ENCODE measurements at regions not wholly inside any gene's neighbourhood (a gene's known extent, or its start where the extent isn't known, plus 50 kb on each side); places are given as distances from the start of the nearest gene placed in this dataset.

- intact Hi-C loops (cut with DNase I), result no loop called here
- DNase-seq (ENCODE audit: low spot score), result no peak
These were observed 60.0 kb upstream of the BRD7 start for GRCh38 chr16:50428742-50429141.

DNA sequence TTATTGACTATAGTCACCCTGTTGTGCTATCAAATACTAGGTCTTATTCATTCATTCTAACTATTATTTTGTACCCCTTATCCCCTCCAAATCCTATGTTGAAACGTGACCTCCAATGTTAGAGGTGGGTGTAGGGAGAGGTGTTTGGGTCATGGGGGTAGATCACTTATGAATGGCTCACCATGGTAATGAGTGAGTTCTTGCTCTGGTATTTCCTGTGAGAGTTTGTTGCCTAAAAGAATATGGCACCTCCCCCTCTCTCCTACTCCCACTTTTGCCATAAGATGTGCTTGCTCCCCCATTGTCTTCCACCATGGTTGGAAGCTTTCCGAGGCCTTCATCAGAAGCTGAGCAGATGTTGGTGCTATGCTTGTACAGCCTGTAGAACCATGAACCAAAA, 59.3 kb upstream of the BRD7 start:
- intact Hi-C loops (cut with DNase I), result no loop called here
- no peak for DNase-seq (ENCODE audit: low spot score)

- no peak for DNase-seq (ENCODE audit: low spot score)
- intact Hi-C loops (cut with DNase I), result no loop called here
These were observed 58.3 kb upstream of the BRD7 start for GRCh38 chr16:50427107-50427506.

DNA sequence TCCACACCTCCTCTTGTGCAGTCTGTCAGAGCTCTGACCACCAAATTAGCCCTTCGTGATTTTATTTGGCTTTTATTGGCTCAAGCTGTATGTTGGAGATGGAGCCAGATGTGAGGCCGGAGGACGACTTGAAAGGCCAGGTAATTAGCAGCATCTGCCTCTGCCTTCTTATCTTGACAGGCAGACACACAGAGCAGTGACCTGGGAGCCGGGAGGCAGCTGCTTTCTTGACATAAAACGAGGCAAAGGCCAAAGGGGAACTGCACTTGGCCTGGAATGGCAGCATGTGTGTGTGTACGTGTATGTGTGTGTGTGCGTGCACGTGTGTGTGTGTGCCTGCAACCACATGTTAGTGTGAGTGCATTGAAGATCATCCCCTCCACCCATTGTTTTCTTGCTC, 56.9 kb upstream of the BRD7 start:
- intact Hi-C loops (cut with DNase I), result loop anchor here in 1 of 2 donors (1.0 kb wide), 1 partner anchor 52 kb away; no protein-coding TSS in a partner anchor
- no peak for DNase-seq (ENCODE audit: low spot score)

- intact Hi-C loops (cut with DNase I), result loop anchor here in 1 of 2 donors (1.0 kb wide), 1 partner anchor 52 kb away; no protein-coding TSS in a partner anchor
- no peak for DNase-seq (ENCODE audit: low spot score)
These were observed 56.3 kb upstream of the BRD7 start for GRCh38 chr16:50425044-50425443.

GRCh38 chr16:50422926-50423325, 54.1 kb upstream of the BRD7 start:
- no peak for DNase-seq (ENCODE audit: low spot score)
- intact Hi-C loops (cut with DNase I), result no loop called here

DNA sequence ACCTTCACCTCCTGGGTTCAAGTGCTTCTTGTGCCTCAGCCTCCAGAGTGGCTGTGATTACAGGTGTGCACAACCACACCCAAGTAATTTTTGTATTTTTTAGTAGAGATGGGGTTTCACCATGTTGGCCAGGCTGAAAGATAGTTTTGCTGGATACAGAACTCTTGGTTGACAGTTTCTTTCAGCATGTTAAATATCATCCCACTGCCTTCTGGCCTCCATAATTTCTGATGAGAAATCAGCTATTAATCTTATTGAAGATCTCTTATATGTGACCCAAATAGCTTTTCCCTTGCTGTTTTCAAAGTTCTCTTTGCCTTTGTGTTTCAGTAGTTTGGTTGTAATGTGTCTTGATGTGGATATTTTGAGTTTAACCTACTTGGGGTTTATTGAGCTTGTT, 50.3 kb upstream of the BRD7 start:
- intact Hi-C loops (cut with DNase I), result no loop called here
- no peak for DNase-seq (ENCODE audit: low spot score)

Data from posterior vena cava (tissue), 2 donors.